ENCODE measurements at regions not wholly inside any gene's neighbourhood (a gene's known extent, or its start where the extent isn't known, plus 50 kb on each side); places are given as distances from the start of the nearest gene placed in this dataset.
"Not testable (repeated sequence)": the region's sequence is repeated elsewhere in the genome, so short reads cannot be mapped to it uniquely, and the experiment has no call there.

DNA sequence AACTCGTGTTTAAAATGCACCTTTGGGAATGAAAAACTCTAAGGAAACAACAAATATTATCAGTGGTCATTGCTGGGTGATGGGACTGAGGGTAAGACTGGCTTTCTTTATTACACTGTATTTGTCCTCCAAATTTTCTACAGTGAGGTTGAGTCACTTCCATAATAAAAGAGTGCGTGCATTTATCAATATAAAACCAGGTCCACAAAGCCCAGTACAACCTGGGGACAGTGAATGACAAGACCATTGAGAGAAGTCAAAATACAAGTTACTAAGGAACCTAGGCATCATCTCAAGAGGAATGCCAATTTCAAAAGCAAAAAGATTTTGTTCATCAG is 76.4 kb downstream of the MAGED4 start:
- peak overlapping the region; percentile 64; the same call in 1 of the 2 replicates for H3K9ac ChIP-seq (ENCODE audit: low read depth, low read length)
- peak overlapping the region; percentile 78 for H3K4me3 ChIP-seq (ENCODE audit: low read length)
- H3K4me1 ChIP-seq (ENCODE audit: insufficient read depth, low read length), result peaks cover 7% of the 10 kb centered on the region; the same call in 1 of the 2 replicates
- no peaks in the 10 kb centered on the region for H3K27me3 ChIP-seq (ENCODE audit: insufficient read depth, low read length)
- no peak overlapping the region for H3K27ac ChIP-seq (ENCODE audit: low read length)
- no peaks in the 10 kb centered on the region for H3K36me3 ChIP-seq (ENCODE audit: insufficient read depth, low read depth, low read length)
- H3K9me3 ChIP-seq (ENCODE audit: insufficient read depth, low read depth, low read length), result no peaks in the 10 kb centered on the region

DNA sequence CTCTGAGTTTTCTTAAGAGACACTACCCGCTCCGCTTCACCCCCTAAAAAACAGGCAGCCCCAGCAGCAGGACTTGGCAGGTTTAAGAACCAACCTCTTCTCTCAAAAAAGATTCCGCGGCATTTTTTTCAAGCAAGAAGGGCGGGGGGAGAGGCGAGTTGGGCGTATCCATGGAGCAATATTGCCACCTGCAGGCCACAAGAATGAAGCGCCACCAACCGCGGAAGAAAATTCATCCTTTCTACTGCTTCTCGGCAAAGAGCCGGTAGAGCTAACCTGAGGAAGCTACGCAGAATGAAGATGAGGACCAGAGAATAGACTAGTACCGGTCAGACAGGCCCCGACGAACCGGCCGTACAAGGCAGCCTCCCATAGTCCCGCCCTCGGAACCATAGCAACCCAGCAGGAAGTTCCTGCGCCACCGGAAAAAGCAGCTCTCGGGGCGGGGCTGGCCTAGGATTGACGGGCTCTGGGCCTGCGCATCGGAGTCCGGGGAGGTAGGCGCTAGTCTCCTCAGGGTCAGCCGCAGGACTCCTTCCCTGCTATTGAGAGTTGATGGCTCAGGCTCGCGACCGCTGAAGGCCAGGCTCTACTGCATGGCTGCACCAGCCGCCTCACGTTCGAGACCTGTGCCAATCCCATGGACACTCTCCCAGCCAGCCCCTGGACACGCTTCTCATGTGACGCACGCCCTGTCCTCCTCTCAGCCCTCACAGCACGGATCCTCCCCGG is 76.9 kb downstream of the MAGED4 start:
- H3K4me1 ChIP-seq (ENCODE audit: insufficient read depth, low read length), result peaks cover 7% of the 10 kb centered on the region; the same call in 1 of the 2 replicates
- H3K27ac ChIP-seq (ENCODE audit: low read length), result peak overlapping the region; percentile 14
- H3K9ac ChIP-seq (ENCODE audit: low read depth, low read length), result peak overlapping the region; percentile 64
- H3K36me3 ChIP-seq (ENCODE audit: insufficient read depth, low read depth, low read length), result no peaks in the 10 kb centered on the region
- no peaks in the 10 kb centered on the region for H3K9me3 ChIP-seq (ENCODE audit: insufficient read depth, low read depth, low read length)
- H3K27me3 ChIP-seq (ENCODE audit: insufficient read depth, low read length), result no peaks in the 10 kb centered on the region
- H3K4me3 ChIP-seq (ENCODE audit: low read length), result peak overlapping the region; percentile 78

DNA sequence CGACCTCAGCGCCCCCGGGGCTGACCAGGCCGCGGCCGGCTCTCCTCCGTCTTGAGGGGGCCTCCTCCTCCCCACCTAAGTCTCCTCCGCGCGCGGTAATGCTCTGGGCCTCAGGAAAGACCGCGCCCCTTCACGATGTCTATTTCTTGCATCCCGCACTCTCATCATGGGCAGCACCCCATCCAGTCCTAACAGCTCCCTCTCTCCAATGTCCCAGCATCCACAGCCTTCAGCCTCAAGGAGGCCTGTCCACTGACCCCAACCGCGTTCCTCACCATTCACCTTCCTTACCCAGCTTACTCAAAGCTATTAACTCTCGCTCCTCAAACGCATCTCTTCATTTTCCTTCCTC is 77.5 kb downstream of the MAGED4 start:
- H3K36me3 ChIP-seq (ENCODE audit: insufficient read depth, low read depth, low read length), result no peaks in the 10 kb centered on the region
- no peaks in the 10 kb centered on the region for H3K9me3 ChIP-seq (ENCODE audit: insufficient read depth, low read depth, low read length)
- peak overlapping the region; percentile 64; the same call in 1 of the 2 replicates for H3K9ac ChIP-seq (ENCODE audit: low read depth, low read length)
- peak overlapping the region; percentile 14 for H3K27ac ChIP-seq (ENCODE audit: low read length)
- H3K27me3 ChIP-seq (ENCODE audit: insufficient read depth, low read length), result no peaks in the 10 kb centered on the region
- H3K4me3 ChIP-seq (ENCODE audit: low read length), result peak overlapping the region; percentile 78; the same call in 1 of the 2 replicates
- peaks cover 7% of the 10 kb centered on the region; the same call in 1 of the 2 replicates for H3K4me1 ChIP-seq (ENCODE audit: insufficient read depth, low read length)

DNA sequence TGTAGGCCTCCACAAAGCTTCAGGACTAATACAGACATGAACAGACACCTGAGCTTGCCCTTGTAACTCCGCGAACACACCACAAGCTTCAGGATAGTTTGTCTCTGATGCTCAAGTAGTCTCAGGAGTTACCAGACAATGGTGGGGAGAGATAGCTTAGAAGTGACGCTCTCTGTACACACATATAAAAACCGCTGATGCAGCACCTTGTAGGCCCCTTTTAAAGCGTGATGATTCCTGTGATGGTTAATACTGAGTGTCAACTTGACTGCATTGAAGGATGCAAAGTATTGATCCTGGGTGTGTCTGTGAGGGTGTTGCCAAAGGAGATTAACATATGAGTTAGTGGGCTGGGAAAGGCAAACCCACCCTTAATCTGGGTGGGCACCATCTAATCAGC is 78.7 kb downstream of the MAGED4 start:
- Histone ChIP-seq H3K4me1 (ENCODE audit: insufficient read depth, low read length) (peaks cover 7% of the 10 kb centered on the region; the same call in 1 of the 2 replicates), H3K27ac (ENCODE audit: low read length) (no peak overlapping the region), H3K9me3 (ENCODE audit: insufficient read depth, low read depth, low read length) (no peaks in the 10 kb centered on the region), H3K27me3 (ENCODE audit: insufficient read depth, low read length) (no peaks in the 10 kb centered on the region), H3K4me3 (ENCODE audit: low read length) (no peak overlapping the region), H3K9ac (ENCODE audit: low read depth, low read length) (no peak overlapping the region), H3K36me3 (ENCODE audit: insufficient read depth, low read depth, low read length) (no peaks in the 10 kb centered on the region)

DNA sequence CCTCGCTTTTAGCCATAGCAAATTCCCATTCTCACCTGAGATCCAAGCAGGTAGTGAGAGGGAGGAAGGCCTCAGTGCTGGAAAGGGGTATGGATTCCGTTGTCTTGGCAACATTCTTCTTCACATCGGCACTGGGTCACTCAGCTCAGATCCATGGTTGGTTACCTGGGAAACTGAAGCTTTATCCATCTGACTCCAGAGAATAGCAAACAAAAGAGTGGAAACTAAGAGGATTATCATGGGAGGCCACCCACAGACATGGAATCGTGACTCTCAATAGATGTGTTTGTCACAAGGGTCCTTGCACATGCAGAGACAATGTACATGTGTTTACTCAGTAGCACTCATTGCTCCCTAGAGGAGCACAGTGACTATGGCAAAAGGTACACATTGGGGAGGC is 81.0 kb downstream of the MAGED4 start:
- H3K4me1 ChIP-seq (ENCODE audit: insufficient read depth, low read length), result peaks cover 4% of the 10 kb centered on the region; the same call in 1 of the 2 replicates

DNA sequence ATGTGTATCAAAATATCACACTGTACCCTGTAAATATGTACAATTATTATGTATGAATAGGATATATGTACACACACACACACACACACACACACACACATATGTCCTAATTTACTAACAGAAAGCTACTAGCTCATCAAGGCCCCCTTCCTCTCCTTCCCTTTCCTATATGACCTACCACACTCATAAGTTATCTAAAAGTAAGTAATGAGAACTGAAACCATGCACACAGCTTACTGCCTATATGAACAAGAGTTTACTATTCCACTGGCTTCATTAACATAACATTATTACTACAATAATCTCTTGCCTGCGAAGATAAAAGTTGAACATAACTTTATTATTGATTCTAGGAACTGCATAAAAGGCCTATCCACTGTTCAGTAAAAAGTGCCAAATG is 83.8 kb downstream of the MAGED4 start:
- H3K4me1 ChIP-seq (ENCODE audit: insufficient read depth, low read length); H3K36me3 ChIP-seq (ENCODE audit: insufficient read depth, low read depth, low read length); H3K27me3 ChIP-seq (ENCODE audit: insufficient read depth, low read length): not testable (repeated sequence)

More for the DNA sequence above, 81.0 kb downstream of the MAGED4 start:
- H3K9me3 ChIP-seq (ENCODE audit: insufficient read depth, low read depth, low read length), result no peaks in the 10 kb centered on the region
- no peaks in the 10 kb centered on the region for H3K27me3 ChIP-seq (ENCODE audit: insufficient read depth, low read length)
- no peak overlapping the region for H3K9ac ChIP-seq (ENCODE audit: low read depth, low read length)
- no peak overlapping the region for H3K27ac ChIP-seq (ENCODE audit: low read length)
- H3K36me3 ChIP-seq (ENCODE audit: insufficient read depth, low read depth, low read length), result no peaks in the 10 kb centered on the region
- no peak overlapping the region for H3K4me3 ChIP-seq (ENCODE audit: low read length)

DNA sequence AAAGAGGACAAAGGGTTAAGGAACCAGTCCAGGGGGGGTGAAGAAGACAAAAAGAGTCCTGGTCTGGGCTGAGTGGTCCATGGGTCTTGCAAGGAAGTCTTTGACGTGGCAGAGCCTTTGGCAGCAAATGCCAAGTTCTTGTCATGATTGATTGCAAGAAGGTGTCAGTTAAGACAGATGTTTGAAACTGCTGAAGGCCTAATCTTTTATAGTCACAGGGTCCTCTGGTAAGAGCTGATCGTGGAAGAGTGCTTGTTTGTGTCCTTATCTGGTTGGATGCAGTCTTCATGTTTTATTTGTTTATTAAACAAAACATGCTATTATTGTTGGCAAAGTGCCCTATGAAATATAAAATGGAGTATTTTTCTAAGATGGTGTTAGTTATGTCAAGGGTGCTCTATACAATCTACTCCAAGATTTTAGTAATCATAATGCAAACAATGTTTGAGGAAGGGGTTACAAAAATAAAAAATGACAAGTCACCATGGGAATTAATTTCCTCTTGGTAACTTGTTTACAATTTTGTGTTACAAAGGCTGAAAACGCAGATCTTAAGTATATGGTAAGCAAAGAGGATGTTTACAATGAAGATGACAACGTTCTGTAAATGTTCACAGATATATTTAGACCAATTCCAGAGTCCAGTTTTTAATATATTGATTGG is 85.9 kb downstream of the MAGED4 start:
- Histone ChIP-seq H3K36me3 (ENCODE audit: insufficient read depth, low read depth, low read length) (no peaks in the 10 kb centered on the region), H3K27me3 (ENCODE audit: insufficient read depth, low read length) (no peaks in the 10 kb centered on the region), H3K9me3 (ENCODE audit: insufficient read depth, low read depth, low read length) (no peaks in the 10 kb centered on the region), H3K4me3 (ENCODE audit: low read length) (no peak overlapping the region), H3K27ac (ENCODE audit: low read length) (no peak overlapping the region), H3K4me1 (ENCODE audit: insufficient read depth, low read length) (no peaks in the 10 kb centered on the region), H3K9ac (ENCODE audit: low read depth, low read length) (no peak overlapping the region)

More for the DNA sequence above, 83.8 kb downstream of the MAGED4 start:
- H3K9me3 ChIP-seq (ENCODE audit: insufficient read depth, low read depth, low read length); H3K27ac ChIP-seq (ENCODE audit: low read length); H3K4me3 ChIP-seq (ENCODE audit: low read length); H3K9ac ChIP-seq (ENCODE audit: low read depth, low read length): not testable (repeated sequence)

DNA sequence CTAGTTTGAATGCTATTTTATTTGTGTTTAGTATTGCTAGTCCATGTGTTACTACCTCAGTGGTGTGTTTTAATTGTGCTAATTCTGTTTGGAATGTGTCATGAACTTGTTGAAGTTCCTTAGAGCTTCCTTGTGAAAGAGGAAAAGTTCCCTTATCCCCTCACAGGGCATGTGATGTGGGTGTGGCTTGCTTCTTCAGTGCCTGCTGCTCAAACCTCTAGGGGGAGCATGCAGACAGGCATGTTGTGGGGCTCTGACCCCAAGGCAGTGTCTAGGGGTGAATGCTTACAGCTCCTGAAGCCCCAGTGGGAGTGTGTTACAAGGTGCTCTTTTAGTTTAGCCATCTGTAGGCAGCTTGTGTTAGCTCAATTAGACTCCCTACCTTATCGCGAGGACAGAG is 86.5 kb downstream of the MAGED4 start:
- no peak overlapping the region for H3K27ac ChIP-seq (ENCODE audit: low read length)
- no peaks in the 10 kb centered on the region for H3K4me1 ChIP-seq (ENCODE audit: insufficient read depth, low read length)
- no peaks in the 10 kb centered on the region for H3K27me3 ChIP-seq (ENCODE audit: insufficient read depth, low read length)
- H3K9ac ChIP-seq (ENCODE audit: low read depth, low read length), result no peak overlapping the region
- H3K4me3 ChIP-seq (ENCODE audit: low read length), result no peak overlapping the region
- no peaks in the 10 kb centered on the region for H3K36me3 ChIP-seq (ENCODE audit: insufficient read depth, low read depth, low read length)
- no peaks in the 10 kb centered on the region for H3K9me3 ChIP-seq (ENCODE audit: insufficient read depth, low read depth, low read length)

DNA sequence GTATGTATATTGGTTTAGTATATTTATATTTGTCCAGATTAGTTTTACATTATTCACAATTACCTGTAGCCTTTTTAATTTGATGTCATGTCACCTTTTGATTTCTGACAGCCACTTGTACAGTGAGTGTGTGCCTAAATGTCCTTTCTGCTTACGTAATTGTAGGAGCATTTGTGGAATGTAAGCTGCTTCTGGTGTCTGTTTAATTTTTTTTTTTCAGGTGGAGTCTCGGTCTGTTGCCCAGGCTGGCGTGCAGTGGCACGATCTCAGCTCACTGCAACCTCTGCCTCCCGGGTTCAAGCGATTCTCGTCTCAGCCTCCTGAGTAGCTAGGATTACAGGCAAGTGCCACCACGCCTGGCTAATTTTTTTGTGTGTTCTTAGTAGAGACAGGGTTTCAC is 91.2 kb upstream of the XAGE2 start:
- Histone ChIP-seq H3K4me1 (ENCODE audit: insufficient read depth, low read length) (peaks cover 4% of the 10 kb centered on the region), H3K36me3 (ENCODE audit: insufficient read depth, low read depth, low read length) (no peaks in the 10 kb centered on the region), H3K9me3 (ENCODE audit: insufficient read depth, low read depth, low read length) (peaks cover 17% of the 10 kb centered on the region), H3K4me3 (ENCODE audit: low read length) (no peak overlapping the region), H3K27ac (ENCODE audit: low read length) (no peak overlapping the region), H3K27me3 (ENCODE audit: insufficient read depth, low read length) (no peaks in the 10 kb centered on the region), H3K9ac (ENCODE audit: low read depth, low read length) (no peak overlapping the region)

DNA sequence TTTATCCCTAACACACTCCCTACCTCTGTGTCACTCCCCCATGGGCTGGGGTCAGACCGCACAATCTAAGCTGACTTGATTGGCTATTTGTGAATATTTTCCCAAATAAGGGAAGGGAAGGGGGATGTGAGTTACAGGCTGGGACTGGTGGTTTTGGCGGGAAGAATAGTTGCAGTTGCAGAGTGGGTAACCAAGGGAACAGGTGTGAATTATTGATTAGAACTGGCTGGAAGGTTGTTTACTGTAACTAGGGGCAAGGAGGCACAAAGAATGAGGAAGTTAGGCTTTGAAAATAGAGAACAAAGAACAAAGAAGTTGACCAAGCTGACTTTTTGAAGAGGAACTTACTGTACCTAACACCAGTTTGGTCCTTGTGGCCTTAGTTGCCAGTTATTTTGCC is 88.0 kb upstream of the XAGE2 start:
- Histone ChIP-seq H3K27me3 (ENCODE audit: insufficient read depth, low read length) (no peaks in the 10 kb centered on the region), H3K4me3 (ENCODE audit: low read length) (no peak overlapping the region), H3K36me3 (ENCODE audit: insufficient read depth, low read depth, low read length) (no peaks in the 10 kb centered on the region), H3K9me3 (ENCODE audit: insufficient read depth, low read depth, low read length) (peaks cover 17% of the 10 kb centered on the region), H3K4me1 (ENCODE audit: insufficient read depth, low read length) (peaks cover 6% of the 10 kb centered on the region), H3K27ac (ENCODE audit: low read length) (no peak overlapping the region), H3K9ac (ENCODE audit: low read depth, low read length) (no peak overlapping the region)

DNA sequence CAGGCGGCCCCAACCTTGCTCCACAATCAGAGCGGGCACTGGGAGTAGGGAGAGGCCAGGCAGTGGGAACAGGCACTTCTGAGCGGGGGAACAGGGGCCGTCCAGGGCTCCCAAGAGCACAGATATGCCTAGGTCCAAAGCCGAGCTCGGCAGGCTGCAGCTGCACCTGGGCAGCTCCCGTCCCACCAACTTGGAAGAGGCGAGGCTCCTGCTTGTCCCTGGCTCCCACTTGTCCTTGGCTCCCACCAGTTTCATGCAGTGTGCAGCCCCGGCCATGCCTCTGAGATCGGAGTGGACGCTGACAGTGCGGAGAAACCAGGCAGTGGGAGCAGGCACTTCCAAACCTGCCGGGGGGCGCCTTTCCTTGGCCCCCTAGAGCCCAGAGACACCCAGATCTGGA is 84.0 kb upstream of the XAGE2 start:
- Histone ChIP-seq H3K9me3 (ENCODE audit: insufficient read depth, low read depth, low read length) (peaks cover 20% of the 10 kb centered on the region), H3K4me3 (ENCODE audit: low read length) (no peak overlapping the region), H3K4me1 (ENCODE audit: insufficient read depth, low read length) (peaks cover 6% of the 10 kb centered on the region), H3K36me3 (ENCODE audit: insufficient read depth, low read depth, low read length) (no peaks in the 10 kb centered on the region), H3K9ac (ENCODE audit: low read depth, low read length) (no peak overlapping the region), H3K27ac (ENCODE audit: low read length) (no peak overlapping the region), H3K27me3 (ENCODE audit: insufficient read depth, low read length) (no peaks in the 10 kb centered on the region)

DNA sequence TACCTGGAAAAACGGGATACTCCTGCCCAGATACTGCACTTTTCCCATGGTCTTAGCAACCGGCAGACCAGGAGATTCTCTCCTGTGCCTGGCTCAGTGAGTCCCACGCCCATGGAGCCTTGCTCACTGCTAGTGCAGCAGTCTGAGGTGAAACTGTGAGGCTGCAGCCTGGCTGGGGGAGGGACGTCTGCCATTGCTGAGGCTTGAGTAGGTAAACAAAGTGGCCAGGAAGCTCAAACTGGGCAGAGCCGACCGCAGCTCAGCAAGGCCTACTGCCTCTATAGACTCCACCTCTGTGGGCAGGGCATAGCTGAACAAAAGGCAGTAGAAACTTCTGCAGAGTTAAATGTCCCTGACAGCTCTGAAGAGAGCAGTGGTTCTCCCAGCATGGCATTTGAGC is 69.9 kb upstream of the XAGE2 start:
- not testable (repeated sequence) for H3K4me1 ChIP-seq (ENCODE audit: insufficient read depth, low read length); H3K4me3 ChIP-seq (ENCODE audit: low read length); H3K27me3 ChIP-seq (ENCODE audit: insufficient read depth, low read length); H3K9ac ChIP-seq (ENCODE audit: low read depth, low read length); H3K36me3 ChIP-seq (ENCODE audit: insufficient read depth, low read depth, low read length); H3K27ac ChIP-seq (ENCODE audit: low read length); H3K9me3 ChIP-seq (ENCODE audit: insufficient read depth, low read depth, low read length)

Measured in iPS-20b (cell line).